H1 (cell line): ENCODE measurements at regions not wholly inside any gene's neighbourhood (a gene's known extent, or its start where the extent isn't known, plus 50 kb on each side); places are given as distances from the start of the nearest gene placed in this dataset.

Experiments
- CTCF ChIA-PET: fragments of 300-600 bp; sonication (Branson Sonifier 250); formaldehyde crosslinking; loops from one replicate; lab custom pipeline; 2021; ENCODE audit not compliant: partially characterized antibody; lab: Charles Lee
- POLR2A ChIA-PET: fragments of 300-600 bp; sonication (Branson Sonifier 250); formaldehyde crosslinking; loops from one replicate; lab custom pipeline; 2021; ENCODE audit warnings: inconsistent platforms; ENCODE audit not compliant: partially characterized antibody; lab: Charles Lee
- DNase-seq, 2 experiments: peaks; one replicate each; pipeline versions ENCODE4 v3.0.0 to v3.0.0-alpha.2; 2010 to 2022; ENCODE audit warnings: low spot score in 2 of 2, low read depth in 1 of 2, mixed read lengths in 1 of 2
- FAIRE-seq: peaks from 2 replicates; lab custom pipeline; 2011; peaks lifted over from hg19 to GRCh38; lab: Jason Lieb, UNC
- H2AFZ ChIP-seq: 2 replicates; pipeline ENCODE4 v1.8.1; 2012; ENCODE audit warnings: low read length, inconsistent platforms
- H2AK5ac ChIP-seq: 2 replicates; pipeline ENCODE4 v1.6.1; 2013; ENCODE audit warnings: low read depth, low read length
- H2BK120ac ChIP-seq: replicated peaks from 2 replicates; pipeline ENCODE3; 2013; ENCODE audit warnings: low read depth, low read length, inconsistent platforms
- H2BK12ac ChIP-seq: 2 replicates; pipeline ENCODE4 v1.6.1; 2013; ENCODE audit warnings: low read depth, low read length
- H2BK15ac ChIP-seq: 2 replicates; pipeline ENCODE4 v1.6.1; 2013; ENCODE audit warnings: low read length
- H2BK20ac ChIP-seq: 2 replicates; pipeline ENCODE4 v1.6.1; 2013; ENCODE audit warnings: low read length
- H2BK5ac ChIP-seq: 2 replicates; pipeline ENCODE4 v1.6.1; 2013; ENCODE audit warnings: low read depth, low read length
- H3K14ac ChIP-seq: 2 replicates; pipeline ENCODE4 v1.6.1; 2013; ENCODE audit warnings: inconsistent platforms; ENCODE audit not compliant: insufficient read length
- H3K18ac ChIP-seq: 2 replicates; pipeline ENCODE4 v1.6.1; 2013; ENCODE audit warnings: low read length; ENCODE audit errors: extremely low read depth
- H3K23ac ChIP-seq: 2 replicates; pipeline ENCODE4 v1.6.1; 2013; ENCODE audit warnings: inconsistent platforms; ENCODE audit not compliant: insufficient read length
- H3K23me2 ChIP-seq: 2 replicates; pipeline ENCODE4 v1.6.1; 2013; ENCODE audit warnings: low read depth, low read length
- H3K27ac ChIP-seq: 2 replicates; pipeline ENCODE4 v1.6.1; 2011; ENCODE audit warnings: low read depth, low read length, inconsistent platforms
- H3K27me3 ChIP-seq, 4 experiments: replicated peaks in 1 of 4; 1 replicate in 1 of 4; 2 replicates in 3 of 4; pipeline versions ENCODE4 v1.6.1 to v1.8.1; 2011 to 2013; ENCODE audit warnings: low read length in 3 of 4, mild to moderate bottlenecking in 3 of 4, inconsistent platforms in 2 of 4, mixed read lengths in 2 of 4, moderate library complexity in 1 of 4; ENCODE audit not compliant: control insufficient read depth in 3 of 4, insufficient read depth in 3 of 4; ENCODE audit errors: extremely low read depth in 1 of 4
- H3K36me3 ChIP-seq, 4 experiments: 2 replicates each; pipeline versions ENCODE4 v1.6.1 to v1.8.1; 2011 to 2013; ENCODE audit warnings: mild to moderate bottlenecking in 4 of 4, low read length in 3 of 4, moderate library complexity in 2 of 4, control low read depth in 1 of 4, inconsistent platforms in 1 of 4; ENCODE audit not compliant: insufficient read depth in 4 of 4, control insufficient read depth in 2 of 4
- H3K4ac ChIP-seq: replicated peaks from 2 replicates; pipeline ENCODE3; 2013; ENCODE audit warnings: low read length, low read depth, mixed read lengths, inconsistent platforms; ENCODE audit not compliant: insufficient read length
- H3K4me1 ChIP-seq, 4 experiments: replicated peaks in 1 of 4; 1 replicate in 1 of 4; 2 replicates in 3 of 4; pipeline versions ENCODE4 v1.6.1 to v1.8.1; 2011 to 2013; ENCODE audit warnings: low read length in 3 of 4, inconsistent platforms in 2 of 4, mixed read lengths in 1 of 4; ENCODE audit not compliant: insufficient read depth in 4 of 4, control insufficient read depth in 3 of 4
- H3K4me2 ChIP-seq, 2 experiments: 2 replicates each; pipeline versions ENCODE4 v1.6.1 to v1.8.1; 2011 to 2013; ENCODE audit warnings: low read depth in 2 of 2, low read length in 2 of 2, control low read depth in 1 of 2, inconsistent platforms in 1 of 2, mild to moderate bottlenecking in 1 of 2; ENCODE audit not compliant: insufficient read depth in 1 of 2
- H3K4me3 ChIP-seq, 4 experiments: fragments of 200-600, 300-600 bp in 1 of 4; sonication (generic), shearing (Covaris generic), sonication (Bioruptor Twin) in 1 of 4; 2 replicates each; pipeline versions ENCODE4 v1.5.1 to v1.8.1; 2011 to 2016; ENCODE audit warnings: low read length in 4 of 4, low read depth in 3 of 4, control low read depth in 2 of 4, inconsistent platforms in 2 of 4, mild to moderate bottlenecking in 2 of 4, mixed read lengths in 1 of 4, moderate library complexity in 1 of 4; ENCODE audit not compliant: insufficient read depth in 2 of 4; ENCODE audit errors: extremely low read depth in 1 of 4
- H3K56ac ChIP-seq: replicated peaks from 2 replicates; pipeline ENCODE3; 2013; ENCODE audit warnings: low read depth, mild to moderate bottlenecking, mixed read lengths, low read length, inconsistent platforms; ENCODE audit not compliant: insufficient read length
- H3K79me1 ChIP-seq: 2 replicates; pipeline ENCODE4 v1.6.1; 2013; ENCODE audit warnings: low read depth, low read length, control low read depth
- H3K79me2 ChIP-seq, 2 experiments: 2 replicates each; pipeline versions ENCODE4 v1.6.1 to v1.8.1; 2012 to 2013; ENCODE audit warnings: low read length in 2 of 2, mild to moderate bottlenecking in 2 of 2, inconsistent platforms in 1 of 2; ENCODE audit not compliant: insufficient read depth in 2 of 2, control insufficient read depth in 1 of 2
- H3K9ac ChIP-seq, 4 experiments: replicated peaks in 1 of 4; 1 replicate in 1 of 4; 2 replicates in 3 of 4; pipeline versions ENCODE4 v1.6.1 to v1.8.1; 2011 to 2013; ENCODE audit warnings: low read depth in 3 of 4, low read length in 3 of 4, control low read depth in 2 of 4, mild to moderate bottlenecking in 2 of 4, moderate library complexity in 2 of 4, inconsistent platforms in 1 of 4; ENCODE audit errors: extremely low read depth in 1 of 4
- H3K9me3 ChIP-seq, 2 experiments: 2 replicates each; pipeline versions ENCODE4 v1.6.1 to v1.8.1; 2012 to 2013; ENCODE audit warnings: mild to moderate bottlenecking in 2 of 2, moderate library complexity in 2 of 2, control low read depth in 1 of 2, inconsistent platforms in 1 of 2, low read depth in 1 of 2, low read length in 1 of 2, mixed read lengths in 1 of 2; ENCODE audit not compliant: insufficient read depth in 2 of 2
- H4K20me1 ChIP-seq, 2 experiments: replicated peaks in 1 of 2; 2 replicates each; pipeline versions ENCODE3 to v1.8.1; 2011 to 2013; ENCODE audit warnings: inconsistent platforms in 2 of 2, low read length in 2 of 2, mild to moderate bottlenecking in 1 of 2; ENCODE audit not compliant: insufficient read depth in 2 of 2, control insufficient read depth in 1 of 2
- H4K5ac ChIP-seq: 2 replicates; pipeline ENCODE4 v1.6.1; 2013; ENCODE audit warnings: low read length, low read depth, mixed read lengths, inconsistent platforms; ENCODE audit not compliant: insufficient read length
- H4K8ac ChIP-seq: 2 replicates; pipeline ENCODE4 v1.8.0; 2013; ENCODE audit warnings: mild to moderate bottlenecking, moderate library complexity, low read length, inconsistent platforms; ENCODE audit not compliant: insufficient read depth; ENCODE audit errors: extremely low read depth
- H4K91ac ChIP-seq: replicated peaks from 2 replicates; pipeline ENCODE3; 2013; ENCODE audit warnings: low read length, mixed read lengths, inconsistent platforms; ENCODE audit not compliant: insufficient read length
- FOSL1 ChIP-seq: IDR thresholded peaks from 2 replicates; pipeline ENCODE4 v1.6.1; 2011; ENCODE audit warnings: mild to moderate bottlenecking, low read depth, low read length, moderate library complexity; ENCODE audit not compliant: insufficient read depth
- KDM1A ChIP-seq: fragments of 200-600, 300-600 bp; sonication (generic); IDR thresholded peaks from 2 replicates; pipeline ENCODE4 v1.7.1; 2016; ENCODE audit warnings: mild to moderate bottlenecking, low read length, borderline replicate concordance
- KDM4A ChIP-seq: IDR thresholded peaks from one replicate; pipeline ENCODE4 v1.7.1; 2012; ENCODE audit warnings: low read depth, mild to moderate bottlenecking, moderate library complexity, low read length, inconsistent platforms; ENCODE audit not compliant: severe bottlenecking
- RAD21 ChIP-seq, 2 experiments: IDR thresholded peaks in 1 of 2; conservative IDR thresholded peaks in 1 of 2; 2 replicates each; pipeline ENCODE4 v1.6.1; 2011; ENCODE audit warnings: low read depth in 2 of 2, low read length in 2 of 2, improper control_type of control experiment in 1 of 2, inconsistent platforms in 1 of 2, mild to moderate bottlenecking in 1 of 2, moderate library complexity in 1 of 2
- RNF2 ChIP-seq: fragments of 200-900, 300-1000 bp; sonication (generic); IDR thresholded peaks from 2 replicates; pipeline ENCODE4 v1.7.1; 2016; ENCODE audit warnings: borderline replicate concordance, low read depth, mild to moderate bottlenecking, antibody characterized with exemption, low read length; ENCODE audit not compliant: poor library complexity, severe bottlenecking; ENCODE audit errors: missing control alignments
- SP2 ChIP-seq: IDR thresholded peaks from 2 replicates; pipeline ENCODE4 v1.6.1; 2012; ENCODE audit warnings: mild to moderate bottlenecking, low read length, inconsistent platforms
- SUZ12 ChIP-seq: fragments of 200-600 bp; sonication (generic); IDR thresholded peaks from 2 replicates; pipeline ENCODE4 v1.6.1; 2012; ENCODE audit warnings: mild to moderate bottlenecking, inconsistent platforms, low read length, moderate library complexity, mixed read lengths
- TAF7 ChIP-seq: optimal IDR thresholded peaks from 2 replicates; pipeline ENCODE3; 2011; ENCODE audit warnings: low read depth, mild to moderate bottlenecking, inconsistent platforms, low read length, moderate library complexity, borderline replicate concordance
- WGBS, 2 experiments: shearing (Covaris generic) in 1 of 2; methylation state at CpG; one replicate each; pipeline versions ENCODE4 v1.1.6 to v1.1.7; 2013 to 2015; ENCODE audit warnings: low lambda C conversion rate in 2 of 2, mixed read lengths in 2 of 2, inconsistent platforms in 1 of 2, low coverage in 1 of 2, missing lambda C conversion rate in 1 of 2; ENCODE audit not compliant: insufficient replicate concordance in 2 of 2, insufficient coverage in 1 of 2, insufficient read length in 1 of 2; ENCODE audit errors: extremely low coverage in 1 of 2, missing lambda C conversion rate in 1 of 2; 5-methylcytosine and 5-hydroxymethylcytosine counted together
- TF ChIP-seq, protein P1 (sequence below): IDR thresholded peaks from 2 replicates; pipeline ENCODE4 v1.6.1; 2012; ENCODE audit warnings: inconsistent platforms

DNA sequence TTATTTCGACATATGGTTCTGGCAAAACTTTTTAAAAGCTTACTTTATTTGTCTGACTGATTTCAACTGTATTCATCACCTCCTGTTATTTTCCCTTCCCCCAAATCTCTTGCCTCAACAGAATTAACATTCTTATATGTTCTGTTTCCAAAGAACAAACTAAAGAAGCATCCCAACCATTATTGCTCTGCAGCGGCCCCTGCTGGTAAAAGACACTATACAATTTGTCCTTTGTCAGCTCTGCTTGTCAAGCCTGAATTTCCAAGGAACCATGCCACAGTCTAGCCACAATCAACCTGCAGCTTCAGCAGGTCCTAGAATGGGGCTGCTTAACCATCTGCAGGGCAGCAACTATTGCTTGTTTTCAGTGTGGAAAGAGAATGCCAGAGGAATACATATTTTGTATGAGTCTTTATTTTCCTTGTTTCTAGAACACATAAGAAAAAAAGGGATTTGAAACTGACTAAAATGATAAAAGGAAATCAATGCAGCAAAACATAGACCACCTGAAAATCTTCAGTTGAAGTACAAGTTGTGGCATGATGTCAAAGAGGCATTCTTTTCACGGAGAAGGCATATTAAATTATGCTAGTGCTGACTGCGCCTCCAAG lies 845.3 kb downstream of the DIAPH3 start:
- Histone ChIP-seq H2BK120ac (no peak overlapping the region), H3K4me1 (peaks cover 0 to 4% (median 0%) of the 10 kb centered on the region in 4 experiments; a peak in 2 of 7 replicates), H2BK20ac (no peak overlapping the region), H3K14ac (no peak overlapping the region), H2AFZ (no peak overlapping the region), H4K8ac (no peak overlapping the region), H2BK12ac (no peak overlapping the region), H3K4me3 (no peak overlapping the region), H4K91ac (no peak overlapping the region), H3K23ac (no peak overlapping the region), H3K4ac (no peak overlapping the region), H3K36me3 (no peaks in the 10 kb centered on the region), H3K79me2 (no peaks in the 10 kb centered on the region), H3K9ac (no peak overlapping the region), H2AK5ac (no peak overlapping the region), H3K23me2 (no peaks in the 10 kb centered on the region), H3K9me3 (no peaks in the 10 kb centered on the region), H3K4me2 (no peak overlapping the region), H3K27me3 (no peaks in the 10 kb centered on the region), H3K79me1 (no peaks in the 10 kb centered on the region), H2BK15ac (no peak overlapping the region), H3K56ac (no peak overlapping the region), H4K20me1 (no peaks in the 10 kb centered on the region), H3K27ac (no peak overlapping the region), H4K5ac (peak overlapping the region; percentile 15), H2BK5ac (no peak overlapping the region), H3K18ac (no peak overlapping the region)
- WGBS, 2 experiments, result 60% methylated on average over 4 of the region's 4 CpGs; no CpG with 5 or more reads in 1 of the 2 experiments
- POLR2A ChIA-PET, result no interaction called here
- FAIRE-seq, result peak; percentile 73
- peak; percentile 34 to 90 for DNase-seq
- CTCF ChIA-PET, result interaction anchor here (0.6 to 3.9 kb wide), 24 partner anchors 9 to 1019 kb away, joined by 3 to 19 read pairs (median 3); no protein-coding TSS in a partner anchor
- TF ChIP-seq SUZ12 (no peak), TAF7 (no peak), RNF2 (no peak), FOSL1 (no peak), RAD21 (IDR thresholded peaks at IDR 0.05 in 1 of 2, conservative IDR thresholded peaks at IDR 0.05 in 1 of 2; ENCODE audit: low read depth in 2 of 2, low read length in 2 of 2) (peak; percentile 72 to 74), KDM1A (no peak), KDM4A (no peak), SP2 (no peak)
- TF ChIP-seq, protein P1, sequence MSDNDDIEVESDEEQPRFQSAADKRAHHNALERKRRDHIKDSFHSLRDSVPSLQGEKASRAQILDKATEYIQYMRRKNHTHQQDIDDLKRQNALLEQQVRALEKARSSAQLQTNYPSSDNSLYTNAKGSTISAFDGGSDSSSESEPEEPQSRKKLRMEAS, result no peak
